Ishikawa (cell line): ENCODE measurements at regions not wholly inside any gene's neighbourhood (a gene's known extent, or its start where the extent isn't known, plus 50 kb on each side); places are given as distances from the start of the nearest gene placed in this dataset.

ENCODE experiments used
- CEBPB ChIP-seq: IDR thresholded peaks from 2 replicates; pipeline ENCODE4 v1.6.1; 2012
- CREB1 ChIP-seq: IDR thresholded peaks from 2 replicates; pipeline ENCODE4 v1.6.1; 2012; ENCODE audit warnings: low read depth
- EGR1 ChIP-seq: IDR thresholded peaks from 2 replicates; pipeline ENCODE4 v1.6.1; 2012
- EP300 ChIP-seq: IDR thresholded peaks from 2 replicates; pipeline ENCODE4 v1.6.1; 2012; ENCODE audit warnings: borderline replicate concordance
- FOXM1 ChIP-seq: IDR thresholded peaks from 2 replicates; pipeline ENCODE4 v1.6.1; 2012; ENCODE audit warnings: low read depth, borderline replicate concordance
- NFIC ChIP-seq: IDR thresholded peaks from 2 replicates; pipeline ENCODE4 v1.6.1; 2012
- RAD21 ChIP-seq: IDR thresholded peaks from 2 replicates; pipeline ENCODE4 v1.6.1; 2012; ENCODE audit warnings: low read depth
- TAF1 ChIP-seq: IDR thresholded peaks from 2 replicates; pipeline ENCODE4 v1.6.1; 2012; ENCODE audit warnings: low read depth, mild to moderate bottlenecking
- TCF12 ChIP-seq: IDR thresholded peaks from 2 replicates; pipeline ENCODE4 v1.6.1; 2012; ENCODE audit warnings: low read depth
- TEAD4 ChIP-seq: IDR thresholded peaks from 2 replicates; pipeline ENCODE4 v1.6.1; 2012
- YY1 ChIP-seq: IDR thresholded peaks from 2 replicates; pipeline ENCODE4 v1.6.1; 2012; ENCODE audit warnings: low read depth
- ZBTB7A ChIP-seq: IDR thresholded peaks from 2 replicates; pipeline ENCODE4 v1.6.1; 2012; ENCODE audit warnings: low read depth
- TF ChIP-seq, protein P1 (sequence below): IDR thresholded peaks from 2 replicates; pipeline ENCODE4 v1.6.1; 2012
- TF ChIP-seq, protein P2 (sequence below): IDR thresholded peaks from 2 replicates; pipeline ENCODE4 v1.6.1; 2012
- TF ChIP-seq, protein P3 (sequence below): IDR thresholded peaks from 2 replicates; pipeline ENCODE4 v1.6.1; 2012; ENCODE audit warnings: low read depth, mild to moderate bottlenecking

DNA sequence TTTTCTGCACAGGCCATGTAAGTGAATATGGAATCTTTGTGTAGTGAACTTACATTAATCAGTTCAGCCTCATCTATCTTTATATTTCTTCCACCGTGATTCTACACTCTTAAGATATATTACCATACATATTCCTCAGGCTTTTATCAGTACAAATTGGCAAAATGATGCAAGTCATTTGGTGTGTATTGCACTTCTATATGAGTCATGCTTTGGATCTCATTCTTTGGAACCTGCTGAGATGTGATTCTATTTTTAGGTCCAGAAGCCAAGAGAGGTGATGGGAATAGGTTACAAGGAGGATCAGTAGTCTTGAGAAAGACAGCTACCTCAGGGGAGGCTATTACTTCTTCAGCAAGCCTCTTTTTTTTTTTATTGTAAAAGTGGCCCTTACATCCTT, 204.4 kb downstream of the ZNF330 start:
- TF ChIP-seq, protein P1, sequence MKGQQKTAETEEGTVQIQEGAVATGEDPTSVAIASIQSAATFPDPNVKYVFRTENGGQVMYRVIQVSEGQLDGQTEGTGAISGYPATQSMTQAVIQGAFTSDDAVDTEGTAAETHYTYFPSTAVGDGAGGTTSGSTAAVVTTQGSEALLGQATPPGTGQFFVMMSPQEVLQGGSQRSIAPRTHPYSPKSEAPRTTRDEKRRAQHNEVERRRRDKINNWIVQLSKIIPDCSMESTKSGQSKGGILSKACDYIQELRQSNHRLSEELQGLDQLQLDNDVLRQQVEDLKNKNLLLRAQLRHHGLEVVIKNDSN, result no peak
- no peak for TF ChIP-seq EP300
- TF ChIP-seq RAD21, result no peak
- TF ChIP-seq, protein P2, sequence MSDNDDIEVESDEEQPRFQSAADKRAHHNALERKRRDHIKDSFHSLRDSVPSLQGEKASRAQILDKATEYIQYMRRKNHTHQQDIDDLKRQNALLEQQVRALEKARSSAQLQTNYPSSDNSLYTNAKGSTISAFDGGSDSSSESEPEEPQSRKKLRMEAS, result no peak
- TF ChIP-seq TAF1, result no peak
- TF ChIP-seq, protein P3, sequence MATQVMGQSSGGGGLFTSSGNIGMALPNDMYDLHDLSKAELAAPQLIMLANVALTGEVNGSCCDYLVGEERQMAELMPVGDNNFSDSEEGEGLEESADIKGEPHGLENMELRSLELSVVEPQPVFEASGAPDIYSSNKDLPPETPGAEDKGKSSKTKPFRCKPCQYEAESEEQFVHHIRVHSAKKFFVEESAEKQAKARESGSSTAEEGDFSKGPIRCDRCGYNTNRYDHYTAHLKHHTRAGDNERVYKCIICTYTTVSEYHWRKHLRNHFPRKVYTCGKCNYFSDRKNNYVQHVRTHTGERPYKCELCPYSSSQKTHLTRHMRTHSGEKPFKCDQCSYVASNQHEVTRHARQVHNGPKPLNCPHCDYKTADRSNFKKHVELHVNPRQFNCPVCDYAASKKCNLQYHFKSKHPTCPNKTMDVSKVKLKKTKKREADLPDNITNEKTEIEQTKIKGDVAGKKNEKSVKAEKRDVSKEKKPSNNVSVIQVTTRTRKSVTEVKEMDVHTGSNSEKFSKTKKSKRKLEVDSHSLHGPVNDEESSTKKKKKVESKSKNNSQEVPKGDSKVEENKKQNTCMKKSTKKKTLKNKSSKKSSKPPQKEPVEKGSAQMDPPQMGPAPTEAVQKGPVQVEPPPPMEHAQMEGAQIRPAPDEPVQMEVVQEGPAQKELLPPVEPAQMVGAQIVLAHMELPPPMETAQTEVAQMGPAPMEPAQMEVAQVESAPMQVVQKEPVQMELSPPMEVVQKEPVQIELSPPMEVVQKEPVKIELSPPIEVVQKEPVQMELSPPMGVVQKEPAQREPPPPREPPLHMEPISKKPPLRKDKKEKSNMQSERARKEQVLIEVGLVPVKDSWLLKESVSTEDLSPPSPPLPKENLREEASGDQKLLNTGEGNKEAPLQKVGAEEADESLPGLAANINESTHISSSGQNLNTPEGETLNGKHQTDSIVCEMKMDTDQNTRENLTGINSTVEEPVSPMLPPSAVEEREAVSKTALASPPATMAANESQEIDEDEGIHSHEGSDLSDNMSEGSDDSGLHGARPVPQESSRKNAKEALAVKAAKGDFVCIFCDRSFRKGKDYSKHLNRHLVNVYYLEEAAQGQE, result no peak
- TF ChIP-seq TEAD4, result no peak
- TF ChIP-seq CEBPB, result no peak
- no peak for TF ChIP-seq YY1
- no peak for TF ChIP-seq TCF12

DNA sequence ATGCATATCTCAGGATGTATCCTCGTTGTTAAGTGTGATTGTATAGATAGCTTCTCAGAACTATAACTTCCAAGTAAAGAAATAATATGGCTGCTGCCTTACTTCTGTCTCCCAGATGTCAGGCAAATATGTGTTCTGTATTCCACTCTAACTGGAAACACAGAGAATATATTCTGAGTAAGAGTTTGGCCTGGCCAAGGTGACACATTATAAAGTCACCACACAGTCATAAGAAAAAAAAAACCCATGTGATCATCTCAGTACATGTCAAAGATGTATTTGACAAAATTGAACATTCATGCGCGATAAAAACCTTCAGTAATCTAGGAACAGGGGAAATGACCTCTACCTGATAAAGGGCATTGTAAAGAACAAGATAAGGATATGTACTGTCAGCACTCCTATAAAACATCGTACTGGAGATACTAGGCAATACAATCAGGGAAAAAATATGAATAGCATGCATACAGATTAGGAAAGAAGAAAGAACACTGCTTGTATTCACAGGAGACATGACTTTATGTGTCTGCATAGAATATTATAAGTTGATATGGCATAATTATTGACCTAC, 207.1 kb downstream of the ZNF330 start:
- TF ChIP-seq, protein P2, result no peak
- no peak for TF ChIP-seq CREB1
- no peak for TF ChIP-seq EGR1
- TF ChIP-seq YY1, result no peak
- TF ChIP-seq, protein P3, result no peak
- no peak for TF ChIP-seq CEBPB
- TF ChIP-seq RAD21, result no peak
- TF ChIP-seq TAF1, result no peak
- TF ChIP-seq, protein P1, result no peak
- TF ChIP-seq TCF12, result no peak
- no peak for TF ChIP-seq TEAD4
- TF ChIP-seq EP300, result no peak
- TF ChIP-seq ZBTB7A, result no peak
- TF ChIP-seq NFIC, result no peak
- no peak for TF ChIP-seq FOXM1

DNA sequence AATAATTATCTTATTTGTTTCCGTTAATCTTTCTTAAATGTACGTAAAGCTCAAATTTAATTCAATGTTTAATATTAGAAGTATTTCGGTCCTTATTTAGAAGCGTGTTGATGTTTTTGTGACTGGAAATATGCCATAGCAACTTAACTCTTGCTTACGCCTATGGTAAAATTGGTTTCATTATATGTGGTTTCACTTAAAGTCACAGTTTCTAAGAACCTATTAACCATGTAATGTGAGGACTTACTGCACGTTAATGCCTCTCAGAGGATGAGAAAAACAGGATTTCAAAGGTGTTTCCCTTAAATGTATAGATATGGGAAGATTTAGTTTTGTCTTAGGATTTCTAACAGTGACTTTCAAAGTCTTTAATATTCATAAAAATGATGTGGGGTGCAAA, 206.4 kb upstream of the IL15 start:
- TF ChIP-seq TCF12 (no peak), EP300 (no peak), CEBPB (no peak), RAD21 (no peak), NFIC (no peak)
- TF ChIP-seq, protein P1, result no peak
- TF ChIP-seq, protein P2, result no peak

DNA sequence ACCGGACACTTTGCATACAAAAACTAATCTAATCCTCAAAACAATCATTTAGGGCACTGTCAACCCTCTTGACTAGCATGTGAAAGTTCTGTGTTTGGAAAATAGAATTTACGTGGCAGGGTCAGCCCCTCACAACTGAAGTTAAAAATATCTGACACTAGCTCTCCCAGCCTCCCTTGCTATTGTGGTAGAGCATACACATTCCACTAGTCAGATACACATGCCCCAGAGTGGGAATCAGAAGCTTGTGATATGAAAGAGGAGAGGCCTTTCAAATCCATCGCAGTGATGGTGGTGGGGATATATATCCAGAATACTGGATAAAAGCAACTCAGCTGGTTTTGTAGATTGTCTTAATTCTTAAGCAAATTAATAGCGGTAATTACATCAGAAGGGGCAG, 205.7 kb upstream of the IL15 start:
- TF ChIP-seq CEBPB (no peak), TAF1 (no peak), FOXM1 (no peak), TCF12 (no peak), ZBTB7A (no peak), RAD21 (no peak), NFIC (no peak), EP300 (no peak), EGR1 (no peak)
- TF ChIP-seq, protein P2, result no peak

DNA sequence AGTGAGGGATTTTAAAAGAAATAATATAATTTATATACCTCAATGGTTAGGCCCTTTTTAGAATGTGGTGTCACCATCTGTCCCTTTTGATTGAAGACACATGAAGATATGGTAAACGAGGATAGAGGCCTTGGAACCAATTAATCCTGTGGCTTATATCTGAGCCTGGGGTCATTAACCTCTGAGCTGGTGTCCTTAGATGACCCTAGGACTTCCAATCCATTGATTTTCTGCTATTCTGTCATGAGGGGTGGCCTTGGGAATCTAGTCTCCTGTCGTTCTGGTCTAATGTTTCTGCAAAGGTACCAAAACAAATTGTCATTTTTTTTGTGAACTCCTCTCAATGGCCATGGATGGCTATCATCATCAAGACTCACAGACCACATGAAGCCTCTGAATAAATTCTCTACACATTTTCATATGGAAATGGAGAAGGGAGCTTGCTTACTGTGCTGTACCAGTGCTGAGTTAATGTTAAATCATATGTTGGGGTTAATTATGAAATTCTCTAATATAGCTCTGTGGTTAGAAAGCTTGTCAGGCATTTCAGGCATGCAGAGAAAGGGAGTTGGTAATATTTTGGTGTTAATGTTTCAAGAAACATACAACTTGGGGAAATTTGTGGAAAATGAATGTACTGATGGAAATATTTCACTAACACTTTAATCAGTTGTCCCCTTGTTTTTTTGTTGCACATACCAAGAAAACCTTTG, 204.2 kb upstream of the IL15 start:
- TF ChIP-seq, protein P3, result no peak
- TF ChIP-seq CEBPB, result no peak
- no peak for TF ChIP-seq FOXM1
- no peak for TF ChIP-seq TEAD4
- no peak for TF ChIP-seq NFIC
- TF ChIP-seq EGR1, result no peak
- TF ChIP-seq CREB1, result no peak
- no peak for TF ChIP-seq ZBTB7A
- TF ChIP-seq, protein P2, result no peak
- TF ChIP-seq YY1, result no peak
- no peak for TF ChIP-seq TAF1
